ENCODE measurements at regions not wholly inside any gene's neighbourhood (a gene's known extent, or its start where the extent isn't known, plus 50 kb on each side); places are given as distances from the start of the nearest gene placed in this dataset.

DNA sequence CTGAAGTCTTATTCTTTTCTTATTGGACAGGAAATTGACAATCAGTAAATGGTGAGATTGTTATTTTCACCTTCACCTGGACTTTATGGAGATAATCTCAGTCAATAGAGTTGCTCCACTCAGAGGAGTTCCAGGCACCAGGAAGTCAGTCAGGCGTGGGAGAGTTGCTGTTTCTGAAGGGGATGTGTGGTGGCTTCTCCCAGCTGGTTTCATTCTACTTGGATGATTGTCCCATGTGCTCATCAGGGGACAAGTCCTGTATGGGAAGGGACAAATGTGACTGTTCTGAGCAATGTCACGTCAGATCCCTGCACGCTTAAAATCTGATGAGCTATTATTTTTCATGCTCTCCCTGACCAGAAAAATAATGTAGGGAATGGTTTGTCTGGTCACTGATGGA, 222.5 kb upstream of the PITRM1 start:
- H3K4me3 ChIP-seq (ENCODE audit: low read length), result no peak overlapping the region
- H3K27ac ChIP-seq (ENCODE audit: low read length), result no peak overlapping the region
- no peaks in the 10 kb centered on the region for H3K9me2 ChIP-seq (replicated peaks; ENCODE audit: insufficient read depth, low read length)
- no peaks in the 10 kb centered on the region for H3K4me1 ChIP-seq (ENCODE audit: low read length)
- H2AFZ ChIP-seq (ENCODE audit: low read length), result no peak overlapping the region
- H3K27me3 ChIP-seq (ENCODE audit: low read length), result no peaks in the 10 kb centered on the region
- no peak overlapping the region for H3K4me2 ChIP-seq (ENCODE audit: low read depth, low read length, poor library complexity, severe bottlenecking)
- H4K20me1 ChIP-seq (ENCODE audit: insufficient read depth, low read depth, low read length), result no peaks in the 10 kb centered on the region
- no peaks in the 10 kb centered on the region for H3K9me3 ChIP-seq (ENCODE audit: low read length)
- H3K79me2 ChIP-seq (ENCODE audit: low read length), result no peaks in the 10 kb centered on the region
- H3K36me3 ChIP-seq (ENCODE audit: insufficient read depth, low read length), result no peaks in the 10 kb centered on the region
- DNase-seq, result no peak
- no peak overlapping the region for H3K9ac ChIP-seq (ENCODE audit: low read length)

- H3K27ac ChIP-seq (ENCODE audit: low read length), result no peak overlapping the region
- no peaks in the 10 kb centered on the region for H3K9me2 ChIP-seq (replicated peaks; ENCODE audit: insufficient read depth, low read length)
- no peaks in the 10 kb centered on the region for H3K36me3 ChIP-seq (ENCODE audit: insufficient read depth, low read length)
- H3K9me3 ChIP-seq (ENCODE audit: low read length), result no peaks in the 10 kb centered on the region
- no peak overlapping the region for H3K9ac ChIP-seq (ENCODE audit: low read length)
- no peak overlapping the region for H3K4me3 ChIP-seq (ENCODE audit: low read length)
- H3K79me2 ChIP-seq (ENCODE audit: low read length), result no peaks in the 10 kb centered on the region
- H3K27me3 ChIP-seq (ENCODE audit: low read length), result no peaks in the 10 kb centered on the region
- H3K4me1 ChIP-seq (ENCODE audit: low read length), result no peaks in the 10 kb centered on the region
- no peak overlapping the region for H3K4me2 ChIP-seq (ENCODE audit: low read depth, low read length, poor library complexity, severe bottlenecking)
- no peaks in the 10 kb centered on the region for H4K20me1 ChIP-seq (ENCODE audit: insufficient read depth, low read depth, low read length)
- DNase-seq, result no peak
- no peak overlapping the region for H2AFZ ChIP-seq (ENCODE audit: low read length)
Observed at GRCh38 chr10:3393958-3394357, 221.4 kb upstream of the PITRM1 start.

DNA sequence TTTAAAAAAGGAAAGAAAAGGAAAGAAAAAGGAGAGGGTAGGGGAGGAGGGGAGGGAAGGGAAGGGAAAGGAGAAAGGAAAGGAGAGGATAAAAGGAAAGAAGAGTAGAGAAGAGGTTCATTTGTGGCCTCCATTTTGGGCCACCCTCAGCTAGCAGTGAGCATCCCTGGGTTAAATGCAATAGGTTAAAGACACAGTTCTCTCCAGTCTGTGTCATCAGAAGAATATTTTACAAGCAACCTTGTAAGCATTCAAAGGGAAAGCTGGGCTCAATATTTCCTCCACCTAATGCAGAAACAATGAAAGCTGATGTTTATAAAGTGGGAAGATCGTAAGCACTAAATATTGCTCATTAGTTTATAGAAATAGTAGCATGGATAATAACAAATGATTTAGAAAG, 219.1 kb upstream of the PITRM1 start:
- Histone ChIP-seq H4K20me1 (ENCODE audit: insufficient read depth, low read depth, low read length) (no peaks in the 10 kb centered on the region), H3K27me3 (ENCODE audit: low read length) (no peaks in the 10 kb centered on the region), H3K27ac (ENCODE audit: low read length) (no peak overlapping the region), H3K4me3 (ENCODE audit: low read length) (no peak overlapping the region), H3K4me1 (ENCODE audit: low read length) (no peaks in the 10 kb centered on the region), H3K9ac (ENCODE audit: low read length) (no peak overlapping the region), H3K9me3 (ENCODE audit: low read length) (no peaks in the 10 kb centered on the region), H2AFZ (ENCODE audit: low read length) (no peak overlapping the region), H3K9me2 (replicated peaks; ENCODE audit: insufficient read depth, low read length) (no peaks in the 10 kb centered on the region), H3K79me2 (ENCODE audit: low read length) (no peaks in the 10 kb centered on the region), H3K4me2 (ENCODE audit: low read depth, low read length, poor library complexity, severe bottlenecking) (no peak overlapping the region), H3K36me3 (ENCODE audit: insufficient read depth, low read length) (no peaks in the 10 kb centered on the region)
- no peak for DNase-seq

- Histone ChIP-seq H3K4me1 (ENCODE audit: low read length) (no peaks in the 10 kb centered on the region), H3K27me3 (ENCODE audit: low read length) (no peaks in the 10 kb centered on the region; the same call in 1 of the 2 replicates), H3K9me2 (replicated peaks; ENCODE audit: insufficient read depth, low read length) (no peaks in the 10 kb centered on the region), H3K4me3 (ENCODE audit: low read length) (no peak overlapping the region), H3K4me2 (ENCODE audit: low read depth, low read length, poor library complexity, severe bottlenecking) (no peak overlapping the region), H3K36me3 (ENCODE audit: insufficient read depth, low read length) (0 out of 2 replicates have a peak, but pooled peaks cover 2% of the 10 kb centered on the region), H3K9me3 (ENCODE audit: low read length) (peaks cover 7% of the 10 kb centered on the region), H3K79me2 (ENCODE audit: low read length) (no peaks in the 10 kb centered on the region), H4K20me1 (ENCODE audit: insufficient read depth, low read depth, low read length) (no peaks in the 10 kb centered on the region), H2AFZ (ENCODE audit: low read length) (no peak overlapping the region), H3K27ac (ENCODE audit: low read length) (no peak overlapping the region), H3K9ac (ENCODE audit: low read length) (no peak overlapping the region)
- no peak for DNase-seq
Observed at GRCh38 chr10:3389130-3389529, 216.5 kb upstream of the PITRM1 start.

DNA sequence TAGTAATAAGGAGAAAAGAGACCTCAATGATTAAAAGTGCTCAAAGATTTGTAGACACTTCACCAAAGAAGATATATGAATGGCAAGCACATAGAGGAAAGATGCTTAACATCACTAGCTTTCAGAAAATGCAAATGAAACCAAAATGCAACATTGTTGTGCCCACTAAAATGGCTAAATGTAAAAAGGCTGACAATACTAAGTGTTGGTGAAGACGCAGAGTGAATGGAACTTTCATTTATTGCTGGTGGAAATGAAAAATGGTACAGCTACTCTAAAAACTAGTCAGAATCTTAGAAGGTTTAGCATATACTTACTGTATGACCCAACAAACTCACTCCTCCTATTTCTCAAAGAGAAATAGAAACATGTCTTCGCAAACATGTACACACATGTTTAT, 212.9 kb upstream of the PITRM1 start:
- no peaks in the 10 kb centered on the region; the same call in 1 of the 2 replicates for H3K27me3 ChIP-seq (ENCODE audit: low read length)
- no peak for DNase-seq
- no peaks in the 10 kb centered on the region for H3K9me2 ChIP-seq (replicated peaks; ENCODE audit: insufficient read depth, low read length)
- no peaks in the 10 kb centered on the region for H4K20me1 ChIP-seq (ENCODE audit: insufficient read depth, low read depth, low read length)
- H3K4me1 ChIP-seq (ENCODE audit: low read length), result no peaks in the 10 kb centered on the region
- H3K27ac ChIP-seq (ENCODE audit: low read length), result no peak overlapping the region
- no peak overlapping the region for H3K4me3 ChIP-seq (ENCODE audit: low read length)
- H3K36me3 ChIP-seq (ENCODE audit: insufficient read depth, low read length), result 0 out of 2 replicates have a peak, but pooled peaks cover 2% of the 10 kb centered on the region
- no peak overlapping the region for H2AFZ ChIP-seq (ENCODE audit: low read length)
- H3K9ac ChIP-seq (ENCODE audit: low read length), result no peak overlapping the region
- H3K9me3 ChIP-seq (ENCODE audit: low read length), result peaks cover 7% of the 10 kb centered on the region
- no peaks in the 10 kb centered on the region for H3K79me2 ChIP-seq (ENCODE audit: low read length)
- H3K4me2 ChIP-seq (ENCODE audit: low read depth, low read length, poor library complexity, severe bottlenecking), result no peak overlapping the region

- no peak overlapping the region for H3K9ac ChIP-seq (ENCODE audit: low read length)
- H2AFZ ChIP-seq (ENCODE audit: low read length), result no peak overlapping the region
- no peaks in the 10 kb centered on the region; the same call in 1 of the 2 replicates for H3K27me3 ChIP-seq (ENCODE audit: low read length)
- no peaks in the 10 kb centered on the region for H3K4me1 ChIP-seq (ENCODE audit: low read length)
- H3K36me3 ChIP-seq (ENCODE audit: insufficient read depth, low read length), result 0 out of 2 replicates have a peak, but pooled peaks cover 2% of the 10 kb centered on the region
- no peaks in the 10 kb centered on the region for H3K79me2 ChIP-seq (ENCODE audit: low read length)
- H3K4me3 ChIP-seq (ENCODE audit: low read length), result no peak overlapping the region
- no peak overlapping the region for H3K4me2 ChIP-seq (ENCODE audit: low read depth, low read length, poor library complexity, severe bottlenecking)
- H3K27ac ChIP-seq (ENCODE audit: low read length), result no peak overlapping the region
- DNase-seq, result no peak
- no peaks in the 10 kb centered on the region for H4K20me1 ChIP-seq (ENCODE audit: insufficient read depth, low read depth, low read length)
- H3K9me2 ChIP-seq (replicated peaks; ENCODE audit: insufficient read depth, low read length), result no peaks in the 10 kb centered on the region
- H3K9me3 ChIP-seq (ENCODE audit: low read length), result peaks cover 7% of the 10 kb centered on the region
Observed at GRCh38 chr10:3382092-3382491, 209.5 kb upstream of the PITRM1 start.

- Histone ChIP-seq H3K4me3 (ENCODE audit: low read length) (no peak overlapping the region), H4K20me1 (ENCODE audit: insufficient read depth, low read depth, low read length) (no peaks in the 10 kb centered on the region), H3K4me2 (ENCODE audit: low read depth, low read length, poor library complexity, severe bottlenecking) (no peak overlapping the region), H3K36me3 (ENCODE audit: insufficient read depth, low read length) (0 out of 2 replicates have a peak, but pooled peaks cover 2% of the 10 kb centered on the region), H3K9me3 (ENCODE audit: low read length) (peaks cover 4% of the 10 kb centered on the region), H3K9me2 (replicated peaks; ENCODE audit: insufficient read depth, low read length) (no peaks in the 10 kb centered on the region), H3K79me2 (ENCODE audit: low read length) (no peaks in the 10 kb centered on the region), H3K9ac (ENCODE audit: low read length) (no peak overlapping the region), H2AFZ (ENCODE audit: low read length) (no peak overlapping the region), H3K27me3 (ENCODE audit: low read length) (no peaks in the 10 kb centered on the region; the same call in 1 of the 2 replicates), H3K4me1 (ENCODE audit: low read length) (no peaks in the 10 kb centered on the region), H3K27ac (ENCODE audit: low read length) (no peak overlapping the region)
- no peak for DNase-seq
Observed at GRCh38 chr10:3380406-3381050, 207.9 kb upstream of the PITRM1 start.

DNA sequence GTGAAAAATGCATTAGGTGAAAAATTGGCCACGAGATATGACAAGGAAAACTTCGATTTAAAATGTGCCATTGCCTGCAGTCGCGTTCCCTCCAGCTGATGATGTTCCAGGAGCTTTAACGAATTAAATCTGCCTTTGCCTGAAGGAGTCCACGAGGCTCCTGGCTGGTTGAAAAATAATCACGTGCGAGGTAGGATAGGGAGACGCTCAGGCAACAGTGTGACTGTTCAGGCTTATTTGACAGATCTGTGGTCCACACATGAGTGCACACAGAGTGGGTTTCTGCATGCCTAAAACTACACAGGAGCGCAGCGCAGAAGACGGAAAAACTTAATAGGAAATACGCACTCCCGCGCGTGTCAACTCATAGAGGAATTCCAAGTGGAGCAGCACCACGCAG, 204.0 kb upstream of the PITRM1 start:
- H3K27ac ChIP-seq (ENCODE audit: low read length), result no peak overlapping the region
- DNase-seq, result no peak
- H3K36me3 ChIP-seq (ENCODE audit: insufficient read depth, low read length), result no peaks in the 10 kb centered on the region
- no peak overlapping the region for H3K4me2 ChIP-seq (ENCODE audit: low read depth, low read length, poor library complexity, severe bottlenecking)
- H2AFZ ChIP-seq (ENCODE audit: low read length), result no peak overlapping the region
- no peaks in the 10 kb centered on the region for H3K4me1 ChIP-seq (ENCODE audit: low read length)
- no peak overlapping the region for H3K4me3 ChIP-seq (ENCODE audit: low read length)
- no peaks in the 10 kb centered on the region for H3K79me2 ChIP-seq (ENCODE audit: low read length)
- H3K9me2 ChIP-seq (replicated peaks; ENCODE audit: insufficient read depth, low read length), result no peaks in the 10 kb centered on the region
- H3K27me3 ChIP-seq (ENCODE audit: low read length), result no peaks in the 10 kb centered on the region
- no peaks in the 10 kb centered on the region for H3K9me3 ChIP-seq (ENCODE audit: low read length)
- no peak overlapping the region for H3K9ac ChIP-seq (ENCODE audit: low read length)
- no peaks in the 10 kb centered on the region for H4K20me1 ChIP-seq (ENCODE audit: insufficient read depth, low read depth, low read length)

Data from Karpas-422 (cell line).